WTC11 (cell line): ENCODE measurements at regions not wholly inside any gene's neighbourhood (a gene's known extent, or its start where the extent isn't known, plus 50 kb on each side); places are given as distances from the start of the nearest gene placed in this dataset.

Source experiments
- ATAC-seq: fragments of 200-7000 bp; cut with Tn5 transposase; 2 replicates; pipeline ENCODE4 v1.10.0; 2021; ENCODE audit warnings: mild to moderate bottlenecking, moderate library complexity
- CTCF ChIA-PET: fragments of 300-600 bp; sonication (Branson Sonifier 250); formaldehyde crosslinking; loops from one replicate; lab custom pipeline; 2021; ENCODE audit warnings: antibody characterized with exemption; lab: Charles Lee
- POLR2A ChIA-PET: fragments of 350-600 bp; sonication (Branson Sonifier 250); formaldehyde crosslinking; loops from one replicate; lab custom pipeline; 2021; ENCODE audit warnings: antibody characterized with exemption; lab: Charles Lee
- DNase-seq: peaks from one replicate; pipeline ENCODE4 v3.0.0; 2021; ENCODE audit warnings: low spot score
- H3K27ac Mint-ChIP-seq: 2 replicates; pipeline ENCODE4 v1.8.0; 2021; ENCODE audit warnings: mixed read lengths
- H3K27me3 Mint-ChIP-seq: 2 replicates; pipeline ENCODE4 v1.8.0; 2021; ENCODE audit warnings: low read depth, mild to moderate bottlenecking, moderate library complexity, mixed read lengths
- H3K36me3 Mint-ChIP-seq: 2 replicates; pipeline ENCODE4 v1.8.0; 2021; ENCODE audit warnings: mixed read lengths
- H3K4me1 Mint-ChIP-seq: 2 replicates; pipeline ENCODE4 v1.8.0; 2022; ENCODE audit warnings: mixed read lengths
- H3K4me3 Mint-ChIP-seq: 2 replicates; pipeline ENCODE4 v1.8.0; 2021; ENCODE audit warnings: mild to moderate bottlenecking, moderate library complexity, mixed read lengths
- H3K9me3 Mint-ChIP-seq: 2 replicates; pipeline ENCODE4 v1.8.0; 2021; ENCODE audit warnings: mixed read lengths
- ELF4 ChIP-seq: sonication (generic); formaldehyde crosslinking; IDR thresholded peaks from 2 replicates; pipeline ENCODE4 v1.8.1; 2022; ENCODE audit warnings: low read depth, mild to moderate bottlenecking, moderate library complexity, missing genetic modification reagents
- ESRRA ChIP-seq: sonication (generic); formaldehyde crosslinking; IDR thresholded peaks from 2 replicates; pipeline ENCODE4 v1.8.1; 2022; ENCODE audit warnings: mild to moderate bottlenecking, missing genetic modification reagents, borderline replicate concordance
- FOXP1 ChIP-seq: sonication (generic); formaldehyde crosslinking; IDR thresholded peaks from 2 replicates; pipeline ENCODE4 v1.8.0; 2022; ENCODE audit warnings: missing genetic modification reagents, mild to moderate bottlenecking, moderate library complexity, borderline replicate concordance
- GABPB1 ChIP-seq: sonication (generic); formaldehyde crosslinking; IDR thresholded peaks from 2 replicates; pipeline ENCODE4 v1.8.1; 2023; ENCODE audit warnings: mild to moderate bottlenecking, missing genetic modification reagents
- GRHL2 ChIP-seq: fragments of 250-450 bp; sonication (Bioruptor Pico); IDR thresholded peaks from 2 replicates; pipeline ENCODE4 v1.8.0; 2022; ENCODE audit warnings: mild to moderate bottlenecking, moderate library complexity; ENCODE audit not compliant: insufficient replicate concordance, severe bottlenecking
- HMGA2 ChIP-seq: fragments of 250-450 bp; sonication (Bioruptor Pico); IDR thresholded peaks from 2 replicates; pipeline ENCODE4 v1.4.0; 2021; ENCODE audit warnings: mild to moderate bottlenecking, moderate library complexity
- JAZF1 ChIP-seq: fragments of 250-450 bp; sonication (Bioruptor Pico); IDR thresholded peaks from 2 replicates; pipeline ENCODE4 v1.9.0; 2021; ENCODE audit warnings: moderate library complexity, mild to moderate bottlenecking, inconsistent platforms
- KAT7 ChIP-seq: sonication (generic); formaldehyde crosslinking; IDR thresholded peaks from 2 replicates; pipeline ENCODE4 v1.8.1; 2023; ENCODE audit warnings: missing genetic modification reagents, mild to moderate bottlenecking, borderline replicate concordance
- MXD4 ChIP-seq: fragments of 250-450 bp; sonication (Bioruptor Pico); IDR thresholded peaks from 2 replicates; pipeline ENCODE4 v1.8.0; 2021; ENCODE audit warnings: mild to moderate bottlenecking, moderate library complexity, borderline replicate concordance
- SOX15 ChIP-seq: fragments of 250-450 bp; sonication (Bioruptor Pico); IDR thresholded peaks from 2 replicates; pipeline ENCODE4 v1.9.0; 2021; ENCODE audit warnings: mild to moderate bottlenecking
- SP1 ChIP-seq: sonication (generic); formaldehyde crosslinking; conservative IDR thresholded peaks from 2 replicates; pipeline ENCODE4 v1.8.1; 2022; ENCODE audit warnings: missing genetic modification reagents
- ZNF416 ChIP-seq: fragments of 250-450 bp; sonication (Bioruptor Pico); IDR thresholded peaks from 2 replicates; pipeline ENCODE4 v1.9.0; 2021; ENCODE audit warnings: mild to moderate bottlenecking, inconsistent platforms
- ZNF423 ChIP-seq: fragments of 250-450 bp; sonication (Bioruptor Pico); IDR thresholded peaks from 2 replicates; pipeline ENCODE4 v2.1.2; 2022; ENCODE audit warnings: mild to moderate bottlenecking, moderate library complexity
- ZNF671 ChIP-seq: fragments of 250-450 bp; sonication (Bioruptor Pico); IDR thresholded peaks from 2 replicates; pipeline ENCODE4 v1.8.0; 2021; ENCODE audit warnings: mild to moderate bottlenecking
- TF ChIP-seq, protein P1 (sequence below): sonication (generic); formaldehyde crosslinking; IDR thresholded peaks from 2 replicates; pipeline ENCODE4 v1.8.0; 2022; ENCODE audit warnings: mild to moderate bottlenecking, missing genetic modification reagents
- TF ChIP-seq, protein P2 (sequence below): sonication (generic); formaldehyde crosslinking; conservative IDR thresholded peaks from 2 replicates; pipeline ENCODE4 v1.8.1; 2022; ENCODE audit warnings: mild to moderate bottlenecking, missing genetic modification reagents
- TF ChIP-seq, protein P3 (sequence below): fragments of 250-450 bp; sonication (Bioruptor Pico); IDR thresholded peaks from 2 replicates; pipeline ENCODE4 v1.9.0; 2021; ENCODE audit warnings: mild to moderate bottlenecking
- TF ChIP-seq, protein P4 (sequence below): sonication (generic); formaldehyde crosslinking; IDR thresholded peaks from 2 replicates; pipeline ENCODE4 v1.8.0; 2023; ENCODE audit warnings: missing genetic modification reagents
- TF ChIP-seq, protein P5 (sequence below): sonication (generic); formaldehyde crosslinking; IDR thresholded peaks from 2 replicates; pipeline ENCODE4 v1.8.0; 2022; ENCODE audit warnings: missing genetic modification reagents
- TF ChIP-seq, protein P6 (sequence below): sonication (generic); formaldehyde crosslinking; IDR thresholded peaks from 2 replicates; pipeline ENCODE4 v1.8.1; 2022; ENCODE audit warnings: mild to moderate bottlenecking, missing genetic modification reagents, moderate library complexity, borderline replicate concordance

DNA sequence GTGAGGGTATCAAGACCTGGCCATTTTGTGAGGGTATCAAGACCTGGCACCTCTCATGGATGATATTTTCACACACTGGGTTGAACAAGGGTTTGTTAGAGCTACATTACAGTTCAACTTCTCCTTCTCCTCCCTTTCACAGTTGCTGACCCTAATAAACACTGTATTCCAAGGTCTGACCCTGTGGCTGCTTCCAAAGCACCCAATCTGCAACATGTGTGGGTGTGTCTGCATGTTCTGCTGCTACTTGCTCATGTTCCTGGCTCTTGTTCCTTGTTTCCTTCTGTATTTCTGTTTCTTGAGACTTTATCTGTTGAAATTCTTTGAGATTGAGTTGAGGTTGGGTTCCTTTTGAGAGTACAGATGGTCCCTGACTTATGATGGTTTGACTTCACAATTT is 162.1 kb upstream of the GMDS start:
- H3K36me3 Mint-ChIP-seq, result no peaks in the 10 kb centered on the region
- TF ChIP-seq, protein P1, sequence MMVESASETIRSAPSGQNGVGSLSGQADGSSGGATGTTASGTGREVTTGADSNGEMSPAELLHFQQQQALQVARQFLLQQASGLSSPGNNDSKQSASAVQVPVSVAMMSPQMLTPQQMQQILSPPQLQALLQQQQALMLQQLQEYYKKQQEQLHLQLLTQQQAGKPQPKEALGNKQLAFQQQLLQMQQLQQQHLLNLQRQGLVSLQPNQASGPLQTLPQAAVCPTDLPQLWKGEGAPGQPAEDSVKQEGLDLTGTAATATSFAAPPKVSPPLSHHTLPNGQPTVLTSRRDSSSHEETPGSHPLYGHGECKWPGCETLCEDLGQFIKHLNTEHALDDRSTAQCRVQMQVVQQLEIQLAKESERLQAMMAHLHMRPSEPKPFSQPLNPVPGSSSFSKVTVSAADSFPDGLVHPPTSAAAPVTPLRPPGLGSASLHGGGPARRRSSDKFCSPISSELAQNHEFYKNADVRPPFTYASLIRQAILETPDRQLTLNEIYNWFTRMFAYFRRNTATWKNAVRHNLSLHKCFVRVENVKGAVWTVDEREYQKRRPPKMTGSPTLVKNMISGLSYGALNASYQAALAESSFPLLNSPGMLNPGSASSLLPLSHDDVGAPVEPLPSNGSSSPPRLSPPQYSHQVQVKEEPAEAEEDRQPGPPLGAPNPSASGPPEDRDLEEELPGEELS (CRISPR knock-in tag), result no peak
- TF ChIP-seq HMGA2 (CRISPR knock-in tag) (no peak), ZNF416 (CRISPR knock-in tag) (no peak), FOXP1 (CRISPR knock-in tag) (no peak)
- TF ChIP-seq, protein P2, sequence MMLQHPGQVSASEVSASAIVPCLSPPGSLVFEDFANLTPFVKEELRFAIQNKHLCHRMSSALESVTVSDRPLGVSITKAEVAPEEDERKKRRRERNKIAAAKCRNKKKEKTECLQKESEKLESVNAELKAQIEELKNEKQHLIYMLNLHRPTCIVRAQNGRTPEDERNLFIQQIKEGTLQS (CRISPR knock-in tag), result no peak
- TF ChIP-seq, all 79 proteins: peak for 0
- H3K9me3 Mint-ChIP-seq, result no peaks in the 10 kb centered on the region
- H3K27ac Mint-ChIP-seq, result no peak overlapping the region
- DNase-seq (no peak), ATAC-seq (no peak)
- ChIA-PET POLR2A (no interaction called here), CTCF (no interaction called here)
- H3K4me3 Mint-ChIP-seq, result no peak overlapping the region
- no peaks in the 10 kb centered on the region for H3K27me3 Mint-ChIP-seq
- H3K4me1 Mint-ChIP-seq, result no peaks in the 10 kb centered on the region

DNA sequence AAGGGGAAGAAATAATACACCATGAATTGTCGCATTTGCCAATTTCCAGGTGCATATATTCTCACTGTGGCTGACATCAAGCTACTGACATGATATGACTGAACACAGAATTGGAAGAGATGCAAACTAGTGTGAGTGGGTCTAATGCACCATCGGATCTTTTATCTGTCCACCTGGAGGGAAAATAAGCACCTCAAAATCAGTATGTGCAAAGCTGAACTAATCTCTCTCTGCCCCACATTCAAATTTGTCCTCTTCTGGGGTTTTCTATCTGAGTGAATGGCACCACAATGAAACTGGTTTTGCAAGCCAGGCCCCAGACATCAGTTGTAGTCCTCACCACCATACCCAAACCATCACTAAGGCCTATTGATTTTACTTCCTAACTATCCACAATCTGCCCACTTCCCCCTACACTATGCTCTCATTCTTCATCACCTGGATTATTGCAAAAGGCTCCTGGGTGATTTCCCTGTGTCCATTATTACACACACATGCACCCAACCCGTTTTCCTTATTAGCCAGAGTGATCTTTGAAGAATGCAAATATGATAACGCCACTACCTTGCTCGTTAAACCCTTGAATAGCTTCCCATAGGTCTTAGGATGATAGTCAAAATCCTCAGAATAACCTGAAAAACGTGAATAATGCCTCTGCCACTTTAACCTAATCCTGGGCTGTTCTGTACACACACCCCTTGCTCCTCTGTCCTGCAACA is 159.0 kb upstream of the GMDS start:
- H3K27me3 Mint-ChIP-seq, result no peaks in the 10 kb centered on the region; the same call in 1 of the 2 replicates
- POLR2A ChIA-PET, result no interaction called here
- no peak for ATAC-seq
- H3K9me3 Mint-ChIP-seq, result peaks cover 13% of the 10 kb centered on the region
- TF ChIP-seq ZNF671 (CRISPR knock-in tag) (no peak), ESRRA (CRISPR knock-in tag) (no peak), FOXP1 (CRISPR knock-in tag) (no peak), ELF4 (CRISPR knock-in tag) (no peak), GRHL2 (CRISPR knock-in tag) (no peak), JAZF1 (no peak)
- TF ChIP-seq, protein P3, sequence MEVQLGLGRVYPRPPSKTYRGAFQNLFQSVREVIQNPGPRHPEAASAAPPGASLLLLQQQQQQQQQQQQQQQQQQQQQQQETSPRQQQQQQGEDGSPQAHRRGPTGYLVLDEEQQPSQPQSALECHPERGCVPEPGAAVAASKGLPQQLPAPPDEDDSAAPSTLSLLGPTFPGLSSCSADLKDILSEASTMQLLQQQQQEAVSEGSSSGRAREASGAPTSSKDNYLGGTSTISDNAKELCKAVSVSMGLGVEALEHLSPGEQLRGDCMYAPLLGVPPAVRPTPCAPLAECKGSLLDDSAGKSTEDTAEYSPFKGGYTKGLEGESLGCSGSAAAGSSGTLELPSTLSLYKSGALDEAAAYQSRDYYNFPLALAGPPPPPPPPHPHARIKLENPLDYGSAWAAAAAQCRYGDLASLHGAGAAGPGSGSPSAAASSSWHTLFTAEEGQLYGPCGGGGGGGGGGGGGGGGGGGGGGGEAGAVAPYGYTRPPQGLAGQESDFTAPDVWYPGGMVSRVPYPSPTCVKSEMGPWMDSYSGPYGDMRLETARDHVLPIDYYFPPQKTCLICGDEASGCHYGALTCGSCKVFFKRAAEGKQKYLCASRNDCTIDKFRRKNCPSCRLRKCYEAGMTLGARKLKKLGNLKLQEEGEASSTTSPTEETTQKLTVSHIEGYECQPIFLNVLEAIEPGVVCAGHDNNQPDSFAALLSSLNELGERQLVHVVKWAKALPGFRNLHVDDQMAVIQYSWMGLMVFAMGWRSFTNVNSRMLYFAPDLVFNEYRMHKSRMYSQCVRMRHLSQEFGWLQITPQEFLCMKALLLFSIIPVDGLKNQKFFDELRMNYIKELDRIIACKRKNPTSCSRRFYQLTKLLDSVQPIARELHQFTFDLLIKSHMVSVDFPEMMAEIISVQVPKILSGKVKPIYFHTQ (CRISPR knock-in tag), result no peak
- DNase-seq, result no peak
- no peaks in the 10 kb centered on the region for H3K4me1 Mint-ChIP-seq
- H3K36me3 Mint-ChIP-seq, result peaks cover 9% of the 10 kb centered on the region
- CTCF ChIA-PET, result interaction anchor here (0.5 to 0.8 kb wide), 2 partner anchors 53 to 195 kb away, joined by 3 to 4 read pairs; no protein-coding TSS in a partner anchor
- no peak overlapping the region for H3K4me3 Mint-ChIP-seq
- no peak overlapping the region for H3K27ac Mint-ChIP-seq

DNA sequence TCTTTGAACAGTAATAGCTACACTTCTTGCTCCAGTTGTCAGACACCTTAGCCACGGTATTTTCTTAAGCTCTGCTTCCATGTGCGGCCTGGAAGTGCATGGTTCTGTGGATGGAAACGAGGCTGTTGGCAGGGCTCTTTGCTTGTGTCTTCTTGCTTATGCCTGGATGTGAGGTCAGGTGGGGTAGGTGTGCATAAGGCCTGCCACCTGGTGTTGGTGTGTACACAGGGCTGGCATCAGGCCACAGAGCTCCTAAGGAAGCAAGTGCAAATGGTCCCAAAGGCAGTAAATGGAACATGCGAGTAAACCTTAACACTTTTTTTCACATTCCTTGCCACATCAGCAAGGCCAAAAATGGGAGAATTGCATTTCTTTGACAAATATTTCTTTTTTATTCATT is 158.1 kb upstream of the GMDS start:
- Mint-ChIP-seq H3K4me1 (no peaks in the 10 kb centered on the region), H3K4me3 (no peak overlapping the region), H3K9me3 (peaks cover 13% of the 10 kb centered on the region), H3K27me3 (no peaks in the 10 kb centered on the region; the same call in 1 of the 2 replicates), H3K36me3 (peaks cover 9% of the 10 kb centered on the region), H3K27ac (no peak overlapping the region)
- DNase-seq, result no peak
- POLR2A ChIA-PET, result no interaction called here
- no peak for ATAC-seq
- CTCF ChIA-PET, result interaction anchor here (0.5 to 1.1 kb wide), 4 partner anchors 50 to 827 kb away, joined by 3 to 4 read pairs (median 3); no protein-coding TSS in a partner anchor
- TF ChIP-seq JAZF1 (no peak), MXD4 (CRISPR knock-in tag) (no peak), GABPB1 (CRISPR knock-in tag) (no peak), SP1 (no peak), SOX15 (no peak), ZNF423 (CRISPR knock-in tag) (no peak), KAT7 (CRISPR knock-in tag) (no peak)
- TF ChIP-seq, protein P4, sequence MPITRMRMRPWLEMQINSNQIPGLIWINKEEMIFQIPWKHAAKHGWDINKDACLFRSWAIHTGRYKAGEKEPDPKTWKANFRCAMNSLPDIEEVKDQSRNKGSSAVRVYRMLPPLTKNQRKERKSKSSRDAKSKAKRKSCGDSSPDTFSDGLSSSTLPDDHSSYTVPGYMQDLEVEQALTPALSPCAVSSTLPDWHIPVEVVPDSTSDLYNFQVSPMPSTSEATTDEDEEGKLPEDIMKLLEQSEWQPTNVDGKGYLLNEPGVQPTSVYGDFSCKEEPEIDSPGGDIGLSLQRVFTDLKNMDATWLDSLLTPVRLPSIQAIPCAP (CRISPR knock-in tag), result no peak
- TF ChIP-seq, protein P5, sequence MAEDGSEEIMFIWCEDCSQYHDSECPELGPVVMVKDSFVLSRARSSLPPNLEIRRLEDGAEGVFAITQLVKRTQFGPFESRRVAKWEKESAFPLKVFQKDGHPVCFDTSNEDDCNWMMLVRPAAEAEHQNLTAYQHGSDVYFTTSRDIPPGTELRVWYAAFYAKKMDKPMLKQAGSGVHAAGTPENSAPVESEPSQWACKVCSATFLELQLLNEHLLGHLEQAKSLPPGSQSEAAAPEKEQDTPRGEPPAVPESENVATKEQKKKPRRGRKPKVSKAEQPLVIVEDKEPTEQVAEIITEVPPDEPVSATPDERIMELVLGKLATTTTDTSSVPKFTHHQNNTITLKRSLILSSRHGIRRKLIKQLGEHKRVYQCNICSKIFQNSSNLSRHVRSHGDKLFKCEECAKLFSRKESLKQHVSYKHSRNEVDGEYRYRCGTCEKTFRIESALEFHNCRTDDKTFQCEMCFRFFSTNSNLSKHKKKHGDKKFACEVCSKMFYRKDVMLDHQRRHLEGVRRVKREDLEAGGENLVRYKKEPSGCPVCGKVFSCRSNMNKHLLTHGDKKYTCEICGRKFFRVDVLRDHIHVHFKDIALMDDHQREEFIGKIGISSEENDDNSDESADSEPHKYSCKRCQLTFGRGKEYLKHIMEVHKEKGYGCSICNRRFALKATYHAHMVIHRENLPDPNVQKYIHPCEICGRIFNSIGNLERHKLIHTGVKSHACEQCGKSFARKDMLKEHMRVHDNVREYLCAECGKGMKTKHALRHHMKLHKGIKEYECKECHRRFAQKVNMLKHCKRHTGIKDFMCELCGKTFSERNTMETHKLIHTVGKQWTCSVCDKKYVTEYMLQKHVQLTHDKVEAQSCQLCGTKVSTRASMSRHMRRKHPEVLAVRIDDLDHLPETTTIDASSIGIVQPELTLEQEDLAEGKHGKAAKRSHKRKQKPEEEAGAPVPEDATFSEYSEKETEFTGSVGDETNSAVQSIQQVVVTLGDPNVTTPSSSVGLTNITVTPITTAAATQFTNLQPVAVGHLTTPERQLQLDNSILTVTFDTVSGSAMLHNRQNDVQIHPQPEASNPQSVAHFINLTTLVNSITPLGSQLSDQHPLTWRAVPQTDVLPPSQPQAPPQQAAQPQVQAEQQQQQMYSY (CRISPR knock-in tag), result no peak
- TF ChIP-seq, protein P6, sequence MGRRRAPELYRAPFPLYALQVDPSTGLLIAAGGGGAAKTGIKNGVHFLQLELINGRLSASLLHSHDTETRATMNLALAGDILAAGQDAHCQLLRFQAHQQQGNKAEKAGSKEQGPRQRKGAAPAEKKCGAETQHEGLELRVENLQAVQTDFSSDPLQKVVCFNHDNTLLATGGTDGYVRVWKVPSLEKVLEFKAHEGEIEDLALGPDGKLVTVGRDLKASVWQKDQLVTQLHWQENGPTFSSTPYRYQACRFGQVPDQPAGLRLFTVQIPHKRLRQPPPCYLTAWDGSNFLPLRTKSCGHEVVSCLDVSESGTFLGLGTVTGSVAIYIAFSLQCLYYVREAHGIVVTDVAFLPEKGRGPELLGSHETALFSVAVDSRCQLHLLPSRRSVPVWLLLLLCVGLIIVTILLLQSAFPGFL (CRISPR knock-in tag), result no peak
